ENCODE measurements at regions not wholly inside any gene's neighbourhood (a gene's known extent, or its start where the extent isn't known, plus 50 kb on each side); places are given as distances from the start of the nearest gene placed in this dataset.

DNA sequence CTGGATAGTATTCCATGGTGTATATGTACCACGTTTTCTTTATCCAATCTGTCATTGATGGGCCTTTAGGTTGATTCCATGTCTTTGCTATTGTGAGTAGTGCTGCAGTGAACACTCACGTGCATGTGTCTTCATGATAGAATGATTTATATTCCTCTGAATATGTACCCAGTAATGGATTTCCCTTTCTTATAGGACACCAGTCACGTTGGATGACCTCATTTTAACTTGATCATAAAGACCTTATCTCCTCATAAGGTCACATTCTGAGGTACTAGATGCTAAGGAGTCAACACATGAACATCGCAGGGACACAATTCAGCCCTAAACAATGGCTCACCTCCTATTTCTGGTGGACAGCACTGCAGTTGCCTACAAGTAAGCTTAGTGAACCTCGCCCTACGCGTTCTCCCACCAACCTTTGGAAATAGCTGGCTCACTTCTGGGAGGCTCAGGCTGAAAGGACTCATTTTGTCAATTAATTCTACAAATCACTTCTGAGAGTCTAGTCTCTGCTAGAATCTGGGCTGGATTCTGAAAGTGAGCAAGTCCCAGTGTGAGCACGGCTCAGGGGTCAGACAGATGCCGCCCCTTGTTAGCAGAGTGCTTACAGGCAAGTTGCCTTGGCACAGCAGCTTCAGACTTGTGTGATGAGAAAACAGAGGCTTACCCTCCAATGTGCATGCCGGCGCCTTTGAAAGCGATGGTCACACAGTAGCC, 183.8 kb upstream of the GSC start:
- ATAC-seq (ENCODE audit: low read depth in 2 of 2) (no peak), DNase-seq (no peak)
- Histone ChIP-seq H3K4me1 (ENCODE audit: control insufficient read depth, insufficient read depth, low read length, poor library complexity, severe bottlenecking) (no peaks in the 10 kb centered on the region), H3K9me3 (ENCODE audit: control insufficient read depth in 2 of 2, low read length in 2 of 2) (no peaks in the 10 kb centered on the region), H3K36me3 (ENCODE audit: control insufficient read depth, insufficient read depth, low read length) (no peaks in the 10 kb centered on the region), H3K4me3 (ENCODE audit: low read depth, low read length) (no peak overlapping the region), H3K27me3 (ENCODE audit: control insufficient read depth, insufficient read depth, low read length) (no peaks in the 10 kb centered on the region), H3K27ac (ENCODE audit: insufficient read depth, low read length, poor library complexity, severe bottlenecking) (no peak overlapping the region)
- H3K9me3 Mint-ChIP-seq: peaks cover 0 to 5% (median 0%) of the 10 kb centered on the region in 7 donors
- H3K36me3 Mint-ChIP-seq: no peaks in the 10 kb centered on the region
- H3K27ac Mint-ChIP-seq: no peak overlapping the region
- no peaks in the 10 kb centered on the region for H3K4me1 Mint-ChIP-seq
- no peaks in the 10 kb centered on the region for H3K27me3 Mint-ChIP-seq
- no peak overlapping the region for H3K4me3 Mint-ChIP-seq

DNA sequence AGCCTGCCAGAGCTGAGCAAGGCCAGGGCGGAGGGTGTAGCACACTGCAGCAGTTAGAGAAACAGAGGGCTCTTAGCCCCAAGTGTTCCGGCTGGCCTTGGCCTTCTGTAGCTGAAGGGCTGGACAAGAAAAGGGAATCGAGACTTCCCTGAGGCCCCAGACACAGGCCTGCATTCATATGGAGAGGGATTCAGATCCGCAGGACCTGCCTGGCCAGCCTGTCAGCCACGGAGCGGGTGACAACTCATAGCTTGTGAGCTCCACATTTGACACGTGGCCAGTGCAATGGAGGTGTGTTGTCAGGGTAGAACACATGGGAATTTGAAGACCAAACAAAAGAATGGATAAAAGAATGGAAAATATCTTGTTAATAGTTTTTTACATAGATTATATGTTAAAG, 182.2 kb upstream of the GSC start:
- Histone ChIP-seq H3K36me3 (ENCODE audit: control insufficient read depth, insufficient read depth, low read length) (no peaks in the 10 kb centered on the region), H3K4me1 (ENCODE audit: control insufficient read depth, insufficient read depth, low read length, poor library complexity, severe bottlenecking) (no peaks in the 10 kb centered on the region), H3K9me3 (ENCODE audit: control insufficient read depth in 2 of 2, low read length in 2 of 2) (no peaks in the 10 kb centered on the region), H3K27ac (ENCODE audit: insufficient read depth, low read length, poor library complexity, severe bottlenecking) (no peak overlapping the region), H3K27me3 (ENCODE audit: control insufficient read depth, insufficient read depth, low read length) (no peaks in the 10 kb centered on the region), H3K4me3 (ENCODE audit: low read depth, low read length) (no peak overlapping the region)
- Mint-ChIP-seq H3K27me3 (no peaks in the 10 kb centered on the region), H3K9me3 (peaks cover 0 to 4% (median 0%) of the 10 kb centered on the region in 7 donors), H3K4me3 (no peak overlapping the region), H3K4me1 (no peaks in the 10 kb centered on the region), H3K27ac (no peak overlapping the region), H3K36me3 (no peaks in the 10 kb centered on the region)
- DNase-seq: no peak
- ATAC-seq (ENCODE audit: low read depth in 2 of 2): no peak

DNA sequence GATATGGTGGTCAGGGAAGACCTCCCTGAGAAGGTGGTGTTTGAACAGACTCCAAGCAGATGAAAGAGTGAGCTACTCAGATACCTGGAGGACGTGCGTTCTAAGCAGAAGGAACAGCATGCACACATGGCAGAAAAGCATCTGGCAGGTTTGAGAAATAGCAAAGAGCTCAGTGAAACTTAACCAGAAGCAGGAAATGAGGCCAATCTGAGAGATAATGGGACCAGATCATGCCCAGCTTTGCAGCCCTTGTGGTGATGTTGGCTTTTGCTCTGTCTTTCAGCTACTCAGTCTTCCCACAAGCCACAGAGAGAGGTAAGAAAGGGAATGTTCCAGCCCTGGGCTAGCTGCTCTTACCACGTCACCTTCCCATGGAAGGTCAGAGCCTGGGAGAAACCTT, 176.3 kb upstream of the GSC start:
- H3K27ac ChIP-seq (ENCODE audit: insufficient read depth, low read length, poor library complexity, severe bottlenecking): peak overlapping the region; percentile 43
- H3K4me3 ChIP-seq (ENCODE audit: low read depth, low read length): no peak overlapping the region
- peak in 2 of 3 donors; percentile 7 to 15 for DNase-seq
- peak in 1 of 2 donors; percentile 32 for ATAC-seq (ENCODE audit: low read depth in 2 of 2)
- Mint-ChIP-seq H3K27me3 (no peaks in the 10 kb centered on the region), H3K4me1 (peaks cover 0 to 6% (median 0%) of the 10 kb centered on the region in 4 donors), H3K4me3 (peak overlapping the region in 2 of 4 donors; percentile 48 to 53), H3K36me3 (no peaks in the 10 kb centered on the region), H3K9me3 (peaks cover 0 to 4% (median 0%) of the 10 kb centered on the region in 7 donors), H3K27ac (peak overlapping the region in 2 of 3 donors; percentile 51 to 52)
- H3K4me1 ChIP-seq (ENCODE audit: control insufficient read depth, insufficient read depth, low read length, poor library complexity, severe bottlenecking): no peaks in the 10 kb centered on the region
- H3K9me3 ChIP-seq (ENCODE audit: control insufficient read depth in 2 of 2, low read length in 2 of 2): no peaks in the 10 kb centered on the region
- H3K27me3 ChIP-seq (ENCODE audit: control insufficient read depth, insufficient read depth, low read length): no peaks in the 10 kb centered on the region
- no peaks in the 10 kb centered on the region for H3K36me3 ChIP-seq (ENCODE audit: control insufficient read depth, insufficient read depth, low read length)

DNA sequence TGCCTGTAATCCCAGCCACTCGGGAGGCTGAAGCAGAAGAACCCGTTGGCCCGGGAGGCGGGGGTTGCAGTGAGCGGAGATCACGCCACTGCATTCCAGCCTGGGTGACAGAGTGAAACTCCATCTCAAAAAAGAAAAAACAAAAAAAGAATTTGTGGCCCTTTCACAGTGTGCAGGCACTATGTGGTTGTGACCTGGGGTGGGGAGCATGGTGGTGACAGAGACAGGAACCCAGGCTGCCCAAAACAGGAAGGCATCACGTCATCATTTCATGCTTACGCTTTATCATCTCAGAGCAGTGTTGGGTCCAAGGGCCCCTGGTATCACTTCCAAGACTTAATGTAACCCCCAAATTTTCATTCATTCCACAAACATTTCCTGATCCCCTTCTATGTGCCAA, 175.7 kb upstream of the GSC start:
- no peaks in the 10 kb centered on the region for H3K36me3 Mint-ChIP-seq
- no peaks in the 10 kb centered on the region for H3K4me1 ChIP-seq (ENCODE audit: control insufficient read depth, insufficient read depth, low read length, poor library complexity, severe bottlenecking)
- H3K9me3 ChIP-seq (ENCODE audit: control insufficient read depth in 2 of 2, low read length in 2 of 2): no peaks in the 10 kb centered on the region
- no peaks in the 10 kb centered on the region for H3K36me3 ChIP-seq (ENCODE audit: control insufficient read depth, insufficient read depth, low read length)
- ATAC-seq (ENCODE audit: low read depth in 2 of 2) (peak; percentile 38 to 42), DNase-seq (peak in 2 of 3 donors; percentile 12 to 43)
- no peaks in the 10 kb centered on the region for H3K27me3 Mint-ChIP-seq
- H3K4me3 ChIP-seq (ENCODE audit: low read depth, low read length): no peak overlapping the region
- peak overlapping the region in 2 of 3 donors; percentile 5 to 52 for H3K27ac Mint-ChIP-seq
- H3K4me1 Mint-ChIP-seq: peaks cover 0 to 6% (median 0%) of the 10 kb centered on the region in 4 donors
- H3K9me3 Mint-ChIP-seq: peaks cover 0 to 4% (median 0%) of the 10 kb centered on the region in 7 donors
- H3K27ac ChIP-seq (ENCODE audit: insufficient read depth, low read length, poor library complexity, severe bottlenecking): peak overlapping the region; percentile 43
- peak overlapping the region in 3 of 4 donors; percentile 27 to 53 (median 38) for H3K4me3 Mint-ChIP-seq
- no peaks in the 10 kb centered on the region for H3K27me3 ChIP-seq (ENCODE audit: control insufficient read depth, insufficient read depth, low read length)

DNA sequence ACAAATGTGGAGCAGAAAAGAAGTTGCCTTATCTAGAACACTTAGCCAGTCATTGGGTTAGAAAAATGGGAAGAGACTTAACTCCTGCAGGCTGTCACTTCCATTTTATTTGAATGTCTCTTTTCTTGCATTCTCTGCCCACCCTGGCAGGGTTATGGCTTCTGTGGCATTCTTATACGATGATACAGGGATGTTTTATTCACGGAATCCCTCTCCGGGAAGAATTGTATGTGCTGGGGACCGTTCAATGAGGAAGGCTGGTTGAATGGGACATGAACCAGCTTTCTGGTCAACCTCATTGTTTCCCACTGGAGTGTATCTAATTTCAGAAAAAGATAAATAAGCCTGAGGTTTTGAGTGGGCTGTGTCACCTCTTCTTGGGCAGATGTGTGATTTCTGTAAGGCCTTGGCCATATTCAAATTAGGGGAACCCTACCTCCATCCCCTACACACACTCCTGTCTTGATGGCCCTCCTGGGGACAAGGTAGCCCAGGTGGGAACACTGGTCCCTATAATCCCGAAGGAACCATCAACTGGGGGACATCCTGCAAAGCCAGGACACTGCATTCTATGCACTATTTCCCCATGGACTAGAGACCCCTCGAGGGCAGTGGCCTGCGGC, 174.8 kb upstream of the GSC start:
- ATAC-seq (ENCODE audit: low read depth in 2 of 2) (no peak), DNase-seq (no peak)
- no peaks in the 10 kb centered on the region for H3K27me3 Mint-ChIP-seq
- H3K9me3 Mint-ChIP-seq: no peaks in the 10 kb centered on the region
- no peaks in the 10 kb centered on the region for H3K4me1 ChIP-seq (ENCODE audit: control insufficient read depth, insufficient read depth, low read length, poor library complexity, severe bottlenecking)
- H3K36me3 Mint-ChIP-seq: no peaks in the 10 kb centered on the region
- no peaks in the 10 kb centered on the region for H3K9me3 ChIP-seq (ENCODE audit: control insufficient read depth in 2 of 2, low read length in 2 of 2)
- no peaks in the 10 kb centered on the region for H3K36me3 ChIP-seq (ENCODE audit: control insufficient read depth, insufficient read depth, low read length)
- no peak overlapping the region for H3K27ac ChIP-seq (ENCODE audit: insufficient read depth, low read length, poor library complexity, severe bottlenecking)
- peaks cover 0 to 6% (median 0%) of the 10 kb centered on the region in 4 donors for H3K4me1 Mint-ChIP-seq
- H3K4me3 ChIP-seq (ENCODE audit: low read depth, low read length): no peak overlapping the region
- no peaks in the 10 kb centered on the region for H3K27me3 ChIP-seq (ENCODE audit: control insufficient read depth, insufficient read depth, low read length)
- H3K4me3 Mint-ChIP-seq: no peak overlapping the region
- no peak overlapping the region for H3K27ac Mint-ChIP-seq

DNA sequence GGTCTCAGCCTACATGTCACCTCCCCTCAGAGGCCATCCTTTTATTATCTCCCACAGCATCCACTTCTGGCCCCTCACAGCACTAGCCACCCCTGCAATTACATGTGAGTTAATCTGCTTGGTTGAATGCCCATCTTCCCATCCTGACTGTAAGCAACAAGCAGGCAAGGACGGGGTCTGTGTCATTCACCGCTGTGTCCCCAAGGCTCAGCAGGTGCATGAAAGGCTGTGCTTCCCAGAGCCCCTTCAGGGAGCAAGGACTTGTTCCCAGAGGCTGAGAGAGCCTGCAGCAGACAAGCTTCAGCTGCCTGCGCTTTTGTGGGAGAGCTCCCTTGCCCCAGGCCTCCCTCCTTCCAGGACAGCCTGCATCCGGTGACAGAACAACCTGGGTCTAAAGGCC, 172.7 kb upstream of the GSC start:
- Histone ChIP-seq H3K9me3 (ENCODE audit: control insufficient read depth in 2 of 2, low read length in 2 of 2) (no peaks in the 10 kb centered on the region), H3K27ac (ENCODE audit: insufficient read depth, low read length, poor library complexity, severe bottlenecking) (no peak overlapping the region), H3K27me3 (ENCODE audit: control insufficient read depth, insufficient read depth, low read length) (no peaks in the 10 kb centered on the region), H3K4me3 (ENCODE audit: low read depth, low read length) (no peak overlapping the region), H3K4me1 (ENCODE audit: control insufficient read depth, insufficient read depth, low read length, poor library complexity, severe bottlenecking) (no peaks in the 10 kb centered on the region), H3K36me3 (ENCODE audit: control insufficient read depth, insufficient read depth, low read length) (no peaks in the 10 kb centered on the region)
- no peak overlapping the region for H3K4me3 Mint-ChIP-seq
- no peak for DNase-seq
- H3K27me3 Mint-ChIP-seq: no peaks in the 10 kb centered on the region
- no peaks in the 10 kb centered on the region for H3K36me3 Mint-ChIP-seq
- no peak overlapping the region for H3K27ac Mint-ChIP-seq
- no peaks in the 10 kb centered on the region for H3K9me3 Mint-ChIP-seq
- no peak for ATAC-seq (ENCODE audit: low read depth in 2 of 2)
- H3K4me1 Mint-ChIP-seq: peaks cover 0 to 6% (median 0%) of the 10 kb centered on the region in 4 donors

DNA sequence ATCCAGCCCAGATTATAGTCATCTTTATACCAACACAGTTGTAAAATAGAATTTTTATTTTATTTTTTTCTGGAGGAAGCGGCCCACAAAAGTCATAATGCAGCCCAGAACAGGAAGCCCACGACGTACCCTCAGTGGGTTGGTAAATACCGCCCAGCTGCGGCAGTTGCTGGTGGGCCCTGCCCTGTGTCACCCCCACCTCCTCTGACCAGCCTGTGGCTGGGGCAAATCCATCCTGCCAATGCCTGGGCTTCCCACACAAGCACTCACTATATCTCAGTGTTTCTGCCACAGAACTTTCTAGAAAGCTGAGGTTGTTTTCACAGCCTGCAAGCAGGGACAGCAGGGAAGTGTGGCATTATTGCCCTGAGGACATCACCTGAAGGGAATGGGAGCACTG, 171.4 kb upstream of the GSC start:
- Mint-ChIP-seq H3K36me3 (no peaks in the 10 kb centered on the region), H3K4me3 (no peak overlapping the region), H3K27ac (no peak overlapping the region), H3K4me1 (peaks cover 0 to 6% (median 0%) of the 10 kb centered on the region in 4 donors), H3K27me3 (no peaks in the 10 kb centered on the region), H3K9me3 (no peaks in the 10 kb centered on the region)
- Histone ChIP-seq H3K27me3 (ENCODE audit: control insufficient read depth, insufficient read depth, low read length) (no peaks in the 10 kb centered on the region), H3K4me3 (ENCODE audit: low read depth, low read length) (no peak overlapping the region), H3K27ac (ENCODE audit: insufficient read depth, low read length, poor library complexity, severe bottlenecking) (no peak overlapping the region), H3K9me3 (ENCODE audit: control insufficient read depth in 2 of 2, low read length in 2 of 2) (no peaks in the 10 kb centered on the region), H3K36me3 (ENCODE audit: control insufficient read depth, insufficient read depth, low read length) (no peaks in the 10 kb centered on the region), H3K4me1 (ENCODE audit: control insufficient read depth, insufficient read depth, low read length, poor library complexity, severe bottlenecking) (no peaks in the 10 kb centered on the region)
- DNase-seq (no peak), ATAC-seq (ENCODE audit: low read depth in 2 of 2) (no peak)
